GM21447 (cell line): ENCODE measurements at regions not wholly inside any gene's neighbourhood (a gene's known extent, or its start where the extent isn't known, plus 50 kb on each side); places are given as distances from the start of the nearest gene placed in this dataset.
"Not testable (repeated sequence)": the region's sequence is repeated elsewhere in the genome, so short reads cannot be mapped to it uniquely, and the experiment has no call there.

Experiments
- ATAC-seq: cut with Tn5 transposase; IDR thresholded peaks from one replicate; pipeline ENCODE4 v1.9.1; 2021; ENCODE audit not compliant: unreplicated experiment

DNA sequence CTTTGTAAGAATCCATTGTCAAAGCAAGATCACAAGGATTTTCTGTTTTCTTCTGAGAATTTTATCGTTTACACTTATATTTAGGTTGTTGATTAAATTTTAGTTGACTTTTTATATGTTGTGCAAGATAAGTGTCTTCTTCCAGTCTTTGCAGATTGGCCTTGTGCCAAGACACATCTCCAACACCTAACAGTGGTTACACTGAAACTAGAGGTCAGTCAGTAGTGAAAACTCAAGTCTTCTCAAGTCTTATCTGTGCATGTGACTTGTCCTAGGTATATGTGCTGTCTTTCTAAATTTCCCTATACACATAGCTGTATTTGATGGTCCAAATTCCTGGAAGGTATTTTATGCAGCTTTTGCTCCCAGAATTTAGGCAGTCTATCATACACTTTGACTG is 1183.2 kb upstream of the B3GALT2 start:
- ATAC-seq = no peak

DNA sequence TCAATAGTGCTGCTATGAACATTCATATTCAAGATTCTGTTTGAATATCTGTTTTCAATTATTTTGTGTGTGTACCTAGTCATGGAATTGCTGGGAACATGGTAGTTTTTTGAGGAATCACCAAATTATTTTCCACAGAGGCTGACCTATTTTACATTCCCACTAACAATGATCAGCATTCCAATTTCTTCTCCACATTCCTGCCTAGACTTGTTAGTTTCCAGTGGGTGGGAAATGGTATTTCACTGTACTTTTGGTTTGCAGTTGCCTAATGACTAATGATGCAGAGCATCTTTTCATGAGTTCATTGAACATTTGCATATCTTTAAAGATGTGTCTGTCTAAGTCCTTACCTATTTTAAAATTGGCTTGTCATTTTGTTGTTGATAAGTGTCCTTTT is 1182.6 kb upstream of the B3GALT2 start:
- ATAC-seq = no peak

DNA sequence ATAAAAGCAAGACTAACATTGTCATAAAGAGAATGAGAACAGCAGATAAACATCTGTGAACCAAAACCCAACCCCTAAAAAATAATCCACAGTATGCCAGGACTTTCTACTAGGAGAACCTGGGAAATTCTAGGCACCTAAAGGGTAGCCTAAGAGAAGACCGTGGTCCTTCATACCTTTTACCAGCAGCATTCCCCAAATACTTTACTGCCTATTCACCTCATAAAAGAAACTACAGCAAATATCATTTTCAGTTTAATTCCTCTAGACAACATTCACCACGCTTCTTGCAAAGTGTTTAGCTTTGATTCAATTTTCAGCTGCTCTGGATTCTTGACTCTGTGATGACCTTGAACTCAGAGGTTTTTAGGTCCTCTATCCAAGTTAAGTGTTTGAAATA is 1180.7 kb upstream of the B3GALT2 start:
- ATAC-seq = no peak

DNA sequence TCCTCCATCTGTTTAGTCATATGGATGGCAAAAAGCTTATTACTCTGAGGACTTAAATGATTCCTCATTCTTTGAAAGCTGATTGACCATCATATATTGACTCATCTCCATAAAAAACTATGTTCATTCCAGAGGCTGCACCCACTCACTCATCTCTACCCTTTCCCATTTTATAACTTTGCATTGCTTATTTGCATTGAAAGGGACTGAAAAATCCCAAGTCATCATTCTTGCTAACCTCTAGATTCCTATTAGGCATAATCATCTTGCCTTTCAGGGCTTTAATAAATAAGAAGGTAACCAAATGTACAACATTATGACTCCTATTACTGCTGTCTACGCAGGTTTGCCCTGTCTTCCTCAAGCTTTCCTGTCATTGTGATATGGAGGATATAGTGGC is 1180.3 kb upstream of the B3GALT2 start:
- no peak for ATAC-seq

GRCh38 chr1:194362327-194362726 is 1175.9 kb upstream of the B3GALT2 start:
- no peak for ATAC-seq

DNA sequence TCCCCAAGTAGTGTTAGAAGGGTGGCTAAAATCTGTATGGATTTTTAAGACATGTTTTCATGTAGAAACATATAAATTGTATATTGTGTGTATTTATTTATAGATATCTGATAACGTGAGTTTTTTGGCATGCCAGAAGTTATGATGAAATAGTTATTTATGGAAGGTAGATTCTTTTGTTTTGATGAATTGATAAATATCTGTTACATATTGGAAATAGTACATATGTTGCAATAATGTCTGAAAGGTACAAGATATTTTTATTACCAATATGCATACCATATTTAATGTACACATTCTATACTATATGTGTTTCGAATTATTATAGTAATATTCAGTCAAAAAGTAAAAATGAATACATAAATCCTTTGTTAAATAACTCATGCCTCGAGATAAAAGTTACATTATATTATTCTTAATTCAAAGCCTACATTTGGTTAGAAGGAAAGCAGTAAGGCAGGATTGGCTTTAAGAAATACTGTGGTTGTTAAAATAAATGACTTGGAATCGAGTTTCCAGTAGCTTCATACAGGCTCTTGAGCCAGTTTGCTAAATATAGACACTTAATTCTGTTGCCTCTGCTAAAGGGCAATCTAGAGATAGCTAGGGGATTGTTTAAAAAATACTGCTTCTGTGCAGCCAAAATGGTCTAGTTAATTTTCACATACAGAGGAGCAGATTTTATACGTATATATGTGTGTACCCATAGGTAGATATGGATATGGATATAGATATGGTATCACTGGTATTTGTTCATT is 1175.1 kb upstream of the B3GALT2 start:
- no peak for ATAC-seq

- ATAC-seq = no peak
Observed at GRCh38 chr1:194358208-194358581, 1171.8 kb upstream of the B3GALT2 start.

DNA sequence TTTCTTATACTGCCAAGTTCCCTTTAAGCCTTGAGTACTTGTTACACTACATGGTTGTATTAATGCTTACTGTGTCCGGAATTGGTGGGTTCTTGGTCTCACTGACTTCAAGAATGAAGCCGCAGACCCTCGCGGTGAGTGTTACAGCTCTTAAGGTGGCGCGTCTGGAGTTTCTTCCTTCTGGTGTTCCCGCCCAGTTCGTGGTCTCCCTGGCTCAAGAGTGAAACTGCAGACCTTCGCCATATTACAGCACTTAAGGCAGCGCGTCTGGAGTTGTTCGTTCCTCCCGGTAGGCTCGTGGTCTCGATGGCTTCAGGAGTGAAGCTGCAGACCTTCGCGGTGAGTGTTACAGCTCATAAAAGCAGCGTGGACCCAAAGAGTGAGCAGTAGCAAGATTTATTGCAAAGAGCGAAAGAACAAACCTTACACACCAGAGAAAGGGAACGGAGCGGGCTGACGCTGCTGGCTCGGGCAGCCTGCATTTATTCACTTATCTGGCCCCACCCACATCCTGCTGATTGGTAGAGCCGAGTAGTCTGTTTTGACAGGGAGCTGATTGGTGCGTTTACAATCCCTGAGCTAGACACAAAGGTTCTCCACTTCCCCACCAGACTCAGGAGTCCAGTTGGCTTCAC is 1171.3 kb upstream of the B3GALT2 start:
- ATAC-seq = not testable (repeated sequence)

DNA sequence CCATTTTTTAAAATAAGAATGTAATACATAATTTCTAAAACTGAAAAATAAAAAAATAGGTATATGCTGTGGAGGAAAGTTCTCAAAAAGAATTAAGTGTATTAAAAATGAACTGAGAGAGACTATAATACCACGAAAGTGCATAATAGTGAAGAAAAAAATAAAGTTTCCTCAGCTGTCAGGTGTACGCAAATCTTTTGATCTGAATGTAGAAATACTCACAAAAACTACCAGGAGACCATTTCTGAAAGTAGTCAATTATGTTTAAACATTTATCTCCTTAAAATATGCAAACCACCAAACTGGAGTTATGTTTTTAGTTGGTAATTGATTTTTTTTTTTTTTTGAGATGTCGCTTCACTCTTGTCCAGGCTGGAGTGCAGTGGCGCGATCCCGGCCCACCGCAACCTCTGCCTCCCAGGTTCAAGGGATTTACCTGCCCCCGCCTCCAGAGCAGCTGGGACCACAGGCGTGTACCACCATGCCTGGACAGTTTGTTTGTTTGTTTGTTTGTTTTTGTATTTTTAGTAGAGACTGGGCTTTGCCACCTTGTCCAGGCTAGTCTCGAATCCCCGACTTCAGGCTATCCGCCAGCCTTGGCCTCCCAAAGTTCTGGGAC is 1169.2 kb upstream of the B3GALT2 start:
- no peak for ATAC-seq

DNA sequence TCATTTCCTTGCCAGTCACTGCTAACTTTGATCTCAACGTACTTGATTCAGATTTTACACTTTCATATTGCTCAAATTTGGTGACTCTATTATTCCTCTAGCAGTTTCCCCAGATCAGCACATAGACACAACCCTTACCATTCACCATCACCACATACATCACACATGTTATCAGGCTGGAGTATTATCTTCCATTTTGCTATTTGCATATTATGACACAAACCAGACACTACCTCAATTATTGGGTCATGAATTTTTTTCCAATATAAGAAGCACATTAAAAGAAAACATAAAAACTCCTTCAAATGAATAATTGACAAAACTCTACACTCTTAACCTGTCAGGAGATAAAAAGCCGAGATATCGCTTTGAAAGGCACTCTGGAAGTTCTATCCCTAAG is 1166.7 kb upstream of the B3GALT2 start:
- no peak for ATAC-seq

- ATAC-seq = no peak
Observed at GRCh38 chr1:194347200-194347599, 1160.8 kb upstream of the B3GALT2 start.

- no peak for ATAC-seq
Observed at GRCh38 chr1:194342484-194343262, 1156.3 kb upstream of the B3GALT2 start.

- ATAC-seq = no peak
Observed at GRCh38 chr1:194341587-194341986, 1155.2 kb upstream of the B3GALT2 start.

DNA sequence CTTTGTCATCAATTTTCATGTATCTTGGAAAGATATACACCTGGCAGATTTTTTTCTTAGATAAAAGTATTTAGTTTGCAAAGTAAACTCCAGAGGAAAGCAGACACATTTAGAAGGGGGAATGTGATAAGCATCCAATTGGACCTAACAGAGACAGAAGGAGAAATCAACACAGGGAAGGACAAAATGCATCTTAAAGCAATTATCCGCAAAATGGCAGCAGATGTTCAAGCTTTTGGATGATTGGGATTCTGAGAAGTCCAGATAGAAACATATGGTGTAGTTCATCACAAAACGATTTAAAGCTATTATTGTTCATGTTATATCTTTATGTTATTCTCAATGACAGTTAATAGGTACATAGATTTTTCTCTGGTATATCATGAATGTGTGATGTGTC is 1153.1 kb upstream of the B3GALT2 start:
- ATAC-seq = no peak

DNA sequence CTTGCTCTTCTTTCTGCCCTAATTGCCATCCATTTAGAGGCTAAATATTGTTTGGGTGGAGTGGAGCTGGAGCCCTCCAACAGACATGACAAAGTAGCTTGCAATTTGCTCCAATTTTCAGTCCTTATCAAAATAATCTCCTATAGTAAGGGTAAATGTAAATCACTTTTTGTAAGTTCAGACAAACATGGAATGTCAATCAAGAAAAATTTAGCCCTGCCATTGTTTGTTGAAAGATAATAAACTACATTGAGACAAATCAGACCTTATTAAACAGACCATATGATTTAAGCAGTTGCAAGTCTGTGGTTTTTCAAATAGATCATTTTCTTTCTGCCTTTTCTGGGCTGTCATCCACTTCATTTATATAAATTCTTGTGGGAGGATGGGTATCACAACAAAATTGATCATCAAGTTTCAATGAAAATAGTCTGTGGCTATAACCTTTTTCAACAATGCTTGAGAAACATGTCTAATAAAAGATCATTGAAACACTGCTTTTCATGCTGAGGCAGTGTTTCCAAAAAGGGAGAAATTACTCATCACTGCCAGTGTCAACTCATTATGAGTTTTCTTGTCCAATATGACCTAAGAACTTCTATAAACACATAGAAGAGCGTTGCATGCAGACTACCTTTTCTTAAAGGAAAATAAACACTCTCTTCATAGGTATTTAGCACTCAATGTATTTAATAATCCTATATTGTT is 1152.0 kb upstream of the B3GALT2 start:
- ATAC-seq = no peak

DNA sequence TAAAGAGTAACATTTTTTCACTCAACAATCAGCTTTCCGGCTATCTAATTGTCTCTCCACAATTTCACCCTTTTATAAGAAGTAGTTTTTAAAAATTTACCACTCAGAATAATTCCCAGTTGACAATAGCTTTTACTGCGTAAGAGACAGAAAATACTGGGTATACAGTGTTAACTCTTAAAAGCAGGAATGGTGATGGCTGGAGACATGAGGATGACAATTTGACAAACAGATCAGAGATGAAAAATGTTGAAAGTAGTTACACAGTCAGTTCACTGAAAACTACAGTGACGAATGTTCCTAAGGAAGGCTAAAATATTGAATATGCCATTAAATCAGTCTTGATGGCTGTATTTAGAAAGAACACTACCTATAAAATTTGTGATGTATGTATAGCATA is 1146.8 kb upstream of the B3GALT2 start:
- no peak for ATAC-seq

GRCh38 chr1:194331758-194332157 is 1145.3 kb upstream of the B3GALT2 start:
- no peak for ATAC-seq

- ATAC-seq = no peak
Observed at GRCh38 chr1:194322751-194323150, 1136.3 kb upstream of the B3GALT2 start.

GRCh38 chr1:194318790-194319280 is 1132.4 kb upstream of the B3GALT2 start:
- ATAC-seq = no peak

- no peak for ATAC-seq
Observed at GRCh38 chr1:194309697-194310096, 1123.3 kb upstream of the B3GALT2 start.

DNA sequence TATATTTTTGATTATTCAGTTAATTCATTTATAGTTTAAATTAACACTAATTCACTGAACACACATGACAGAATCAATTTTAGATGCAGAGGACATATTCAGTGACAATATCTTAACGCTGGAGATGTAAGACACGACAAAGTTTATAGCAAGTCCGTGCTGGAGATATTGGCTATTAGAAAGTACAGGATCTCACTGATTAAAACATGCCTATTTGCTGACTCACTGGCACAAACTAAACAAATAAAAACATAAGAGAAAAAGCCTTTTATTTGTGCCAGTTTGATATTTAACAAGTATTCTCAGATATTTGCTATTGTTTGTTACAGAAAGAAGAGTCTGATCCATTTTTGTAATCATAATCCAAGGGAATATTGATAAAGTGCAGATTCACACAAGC is 1122.9 kb upstream of the B3GALT2 start:
- no peak for ATAC-seq
